HepG2 (cell line): ENCODE measurements at regions not wholly inside any gene's neighbourhood (a gene's known extent, or its start where the extent isn't known, plus 50 kb on each side); places are given as distances from the start of the nearest gene placed in this dataset.

Source experiments
- ATAC-seq: fragments of 200-7000 bp; cut with Tn5 transposase; 3 replicates; pipeline ENCODE4 v1.9.1; 2020; ENCODE audit warnings: mild to moderate bottlenecking, moderate library complexity
- BruUV-seq: library from RNA; stranded (reverse); fragments of 400-500 nt; replicated peaks from 2 replicates; lab custom pipeline; 2021; lab: Mats Ljungman, UMichigan
- CTCF ChIA-PET: fragments of 300-600 bp; formaldehyde crosslinking; extraction: SDS; loops from one replicate; lab custom pipeline; 2021; ENCODE audit warnings: low total read pairs, inconsistent platforms, low intra/inter-chr PET ratio; lab: Yijun Ruan, JAX
- POLR2A ChIA-PET: fragments of 350-600 bp; sonication (Branson Sonifier 250); formaldehyde crosslinking; loops from one replicate; lab custom pipeline; 2020; ENCODE audit warnings: antibody characterized with exemption, inconsistent platforms; lab: Yijun Ruan, JAX
- DNase-seq: peaks from one replicate; pipeline ENCODE4 v3.0.0-alpha.2; 2015; ENCODE audit warnings: low spot score
- FAIRE-seq: peaks from 3 replicates; lab custom pipeline; 2011; peaks lifted over from hg19 to GRCh38; lab: Jason Lieb, UNC
- H2AFZ ChIP-seq: one replicate; pipeline ENCODE4 v1.6.1; 2011; ENCODE audit warnings: low read length, inconsistent platforms
- H3K27ac ChIP-seq: fragments of 300-600 bp; 3 replicates; pipeline ENCODE4 v1.8.0; 2011; ENCODE audit warnings: mixed run types, mild to moderate bottlenecking, mixed read lengths, low read length, inconsistent platforms; ENCODE audit not compliant: insufficient read depth; ENCODE audit errors: extremely low read length
- H3K27me3 ChIP-seq, 2 experiments: fragments of 200-600 bp in 1 of 2; 2 replicates in 1 of 2; 3 replicates in 1 of 2; pipeline versions ENCODE4 v1.6.0 to v1.8.0; 2011; ENCODE audit warnings: low read length in 2 of 2, mild to moderate bottlenecking in 2 of 2, moderate library complexity in 2 of 2, inconsistent platforms in 1 of 2; ENCODE audit not compliant: insufficient read depth in 2 of 2, control insufficient read depth in 1 of 2
- H3K36me3 ChIP-seq, 2 experiments: fragments of 200-600 bp in 1 of 2; replicated peaks in 1 of 2; 2 replicates in 1 of 2; 3 replicates in 1 of 2; pipeline versions ENCODE4 v1.5.1 to v1.8.0; 2011; ENCODE audit warnings: low read length in 2 of 2, inconsistent platforms in 1 of 2; ENCODE audit not compliant: insufficient read depth in 2 of 2, control insufficient read depth in 1 of 2
- H3K4me1 ChIP-seq: 2 replicates; pipeline ENCODE4 v1.5.1; 2012; ENCODE audit warnings: low read length, inconsistent platforms; ENCODE audit not compliant: insufficient read depth
- H3K4me2 ChIP-seq: 2 replicates; pipeline ENCODE4 v1.6.0; 2011; ENCODE audit warnings: low read depth, low read length, inconsistent platforms
- H3K4me3 ChIP-seq, 3 experiments: fragments of 200-600 bp in 1 of 3; sonication (generic), shearing (Covaris generic) in 1 of 3; replicated peaks in 1 of 3; 2 replicates each; pipeline ENCODE4 v1.5.1; 2011 to 2016; ENCODE audit warnings: low read length in 3 of 3, inconsistent platforms in 2 of 3, low read depth in 2 of 3, mild to moderate bottlenecking in 2 of 3, control low read depth in 1 of 3, mixed read lengths in 1 of 3; ENCODE audit not compliant: insufficient read depth in 1 of 3
- H3K79me2 ChIP-seq: one replicate; pipeline ENCODE4 v1.6.1; 2011; ENCODE audit warnings: low read length, inconsistent platforms; ENCODE audit not compliant: insufficient read depth
- H3K9ac ChIP-seq: 2 replicates; pipeline ENCODE4 v1.6.0; 2011; ENCODE audit warnings: mild to moderate bottlenecking, low read depth, low read length, inconsistent platforms; ENCODE audit not compliant: insufficient read depth
- H3K9me3 ChIP-seq: 2 replicates; pipeline ENCODE4 v1.5.1; 2012; ENCODE audit warnings: mild to moderate bottlenecking, low read length
- H4K20me1 ChIP-seq: 2 replicates; pipeline ENCODE4 v1.6.0; 2011; ENCODE audit warnings: inconsistent platforms, mild to moderate bottlenecking, low read length, moderate library complexity; ENCODE audit not compliant: insufficient read depth
- GABPA ChIP-seq, 2 experiments: IDR thresholded peaks; 2 replicates each; pipeline ENCODE4 v1.6.1; 2011 to 2016; ENCODE audit warnings: low read depth in 2 of 2, low read length in 1 of 2, missing biosample characterization in 1 of 2, missing genetic modification characterization in 1 of 2
- MBD4 ChIP-seq: IDR thresholded peaks from 2 replicates; pipeline ENCODE4 v1.6.1; 2012; ENCODE audit warnings: low read length, inconsistent platforms, borderline replicate concordance
- POLR2AphosphoS2 ChIP-seq: IDR thresholded peaks from 2 replicates; pipeline ENCODE4 v1.6.1; 2011; ENCODE audit warnings: low read depth, low read length, improper control_type of control experiment
- PTBP1 ChIP-seq: fragments of 200-400 bp; formaldehyde crosslinking; IDR thresholded peaks from 2 replicates; pipeline ENCODE4 v1.6.1; 2018; ENCODE audit warnings: low read length, low read depth; ENCODE audit not compliant: poor library complexity, severe bottlenecking
- SMAD3 ChIP-seq: sonication (generic); formaldehyde crosslinking; IDR thresholded peaks from 2 replicates; pipeline ENCODE4 v1.4.0; 2020; ENCODE audit warnings: missing genetic modification reagents
- SRF ChIP-seq: IDR thresholded peaks from 2 replicates; pipeline ENCODE4 v1.6.1; 2011; ENCODE audit warnings: mild to moderate bottlenecking, low read depth, low read length, moderate library complexity
- THYN1 ChIP-seq: sonication (generic); formaldehyde crosslinking; IDR thresholded peaks from 2 replicates; pipeline ENCODE4 v1.8.1; 2023; ENCODE audit warnings: low read depth, mild to moderate bottlenecking, moderate library complexity, missing genetic modification reagents, borderline replicate concordance
- U2AF2 ChIP-seq: fragments of 200-400 bp; formaldehyde crosslinking; IDR thresholded peaks from 2 replicates; pipeline ENCODE4 v1.6.1; 2017; ENCODE audit warnings: low read depth, mild to moderate bottlenecking, low read length
- ZNF260 ChIP-seq: sonication (generic); formaldehyde crosslinking; IDR thresholded peaks from 2 replicates; pipeline ENCODE4 v1.4.0; 2020; ENCODE audit warnings: missing genetic modification reagents, low read depth, mild to moderate bottlenecking, borderline replicate concordance
- ZNF44 ChIP-seq: sonication (generic); formaldehyde crosslinking; IDR thresholded peaks from 2 replicates; pipeline ENCODE4 v1.5.1; 2020; ENCODE audit warnings: mild to moderate bottlenecking, missing genetic modification reagents
- ZNF703 ChIP-seq: sonication (generic); formaldehyde crosslinking; IDR thresholded peaks from 2 replicates; pipeline ENCODE4 v1.5.1; 2020; ENCODE audit warnings: missing genetic modification reagents, mild to moderate bottlenecking, moderate library complexity, borderline replicate concordance
- WGBS: methylation state at CpG from one replicate; pipeline ENCODE4 v1.1.6; 2017; ENCODE audit warnings: low lambda C conversion rate; 5-methylcytosine and 5-hydroxymethylcytosine counted together
- in situ Hi-C: cut with HindIII; loops from 2 replicates; pipeline ENCODE4 v1.10.0; 2017; ENCODE audit warnings: low pct_unique_long_range_greater_than_20kb; ENCODE audit not compliant: extremely low pct_ligation_motif_present
- intact Hi-C: fragments of 100-400 bp; cut with micrococcal nuclease; formaldehyde crosslinking; loops from one replicate; pipeline ENCODE4 v1.10.0; 2022; ENCODE audit not compliant: unreplicated experiment
- TF ChIP-seq, protein P1 (sequence below): sonication (generic); formaldehyde crosslinking; IDR thresholded peaks from 2 replicates; pipeline ENCODE4 v1.4.0; 2020; ENCODE audit warnings: missing genetic modification reagents; ENCODE audit errors: not compliant biosample characterization
- TF ChIP-seq, protein P2 (sequence below): sonication (generic); formaldehyde crosslinking; IDR thresholded peaks from 2 replicates; pipeline ENCODE4 v1.4.0; 2020; ENCODE audit warnings: missing genetic modification reagents
- TF ChIP-seq, protein P3 (sequence below): conservative IDR thresholded peaks from 2 replicates; pipeline ENCODE4 v1.6.1; 2018; ENCODE audit warnings: missing genetic modification reagents

DNA sequence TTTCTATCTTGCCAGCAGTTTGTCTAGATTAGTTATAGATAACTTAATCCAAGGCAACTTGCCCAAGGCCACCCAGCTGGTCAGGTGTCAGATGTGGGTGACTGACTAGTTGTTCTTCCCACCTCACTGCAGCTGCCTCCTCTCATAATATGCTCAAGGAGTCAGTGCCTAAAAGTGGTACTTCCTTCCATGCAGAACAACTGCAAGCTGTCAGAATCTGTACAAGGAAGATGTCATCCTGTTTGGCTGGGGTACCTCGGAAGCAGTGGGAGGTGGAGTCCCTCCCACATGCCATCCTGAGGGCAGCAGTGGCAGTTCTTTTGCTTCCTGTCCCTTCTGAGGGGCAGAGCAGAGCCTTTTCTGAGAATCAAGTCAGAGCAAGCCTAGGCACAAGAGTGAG, 193.2 kb upstream of the RFC3 start:
- Histone ChIP-seq H3K9ac (no peak overlapping the region), H3K79me2 (peaks cover 2% of the 10 kb centered on the region), H3K27me3 (no peaks in the 10 kb centered on the region), H4K20me1 (no peaks in the 10 kb centered on the region), H3K4me3 (no peak overlapping the region), H2AFZ (no peak overlapping the region), H3K9me3 (no peaks in the 10 kb centered on the region), H3K4me2 (no peak overlapping the region), H3K36me3 (no peaks in the 10 kb centered on the region), H3K4me1 (peaks cover 11% of the 10 kb centered on the region), H3K27ac (no peak overlapping the region)
- no CpG with 5 or more reads among the region's 1 CpG for WGBS
- in situ Hi-C loops: no loop called here
- intact Hi-C loops: no loop called here
- ATAC-seq (no peak), DNase-seq (no peak), FAIRE-seq (no peak)
- ChIA-PET CTCF (no interaction called here), POLR2A (interaction anchor here (1.5 kb wide), 1 partner anchor 14 kb away, joined by 5 read pairs; no protein-coding TSS in a partner anchor)
- BruUV-seq: no TSS peak
- TF ChIP-seq ZNF44 (no peak), ZNF260 (CRISPR knock-in tag) (no peak), THYN1 (CRISPR knock-in tag) (no peak), GABPA (IDR thresholded peaks at IDR 0.05; ENCODE audit: low read depth, low read length) (no peak), GABPA (CRISPR knock-in tag; IDR thresholded peaks at IDR 0.05; ENCODE audit: low read depth) (no peak), SRF (no peak), SMAD3 (CRISPR knock-in tag) (no peak), U2AF2 (no peak)

DNA sequence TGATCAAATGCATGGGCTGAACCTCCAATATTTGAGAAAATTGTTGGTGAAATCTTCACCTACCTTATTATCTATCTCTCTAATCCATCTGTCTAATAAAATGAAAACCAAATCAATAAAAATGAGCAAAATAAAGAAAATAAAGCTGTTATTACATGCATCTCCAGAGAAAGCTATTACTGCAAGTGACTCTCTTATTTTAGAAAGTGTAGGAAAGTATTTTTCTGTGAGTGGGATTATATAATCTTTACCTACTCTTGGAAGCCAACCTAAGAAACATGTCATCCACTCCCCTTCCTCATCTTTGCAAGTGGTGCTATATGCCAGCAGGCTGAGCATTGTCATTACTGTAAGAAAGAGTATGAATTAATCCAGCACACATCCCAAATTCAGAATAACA, 191.5 kb upstream of the RFC3 start:
- no TSS peak for BruUV-seq
- intact Hi-C loops (no loop called here), in situ Hi-C loops (no loop called here)
- H2AFZ ChIP-seq: no peak overlapping the region
- DNase-seq (no peak), FAIRE-seq (no peak), ATAC-seq (no peak)
- no peaks in the 10 kb centered on the region for H4K20me1 ChIP-seq
- peaks cover 11% of the 10 kb centered on the region for H3K4me1 ChIP-seq
- H3K9ac ChIP-seq: no peak overlapping the region
- no peak overlapping the region for H3K27ac ChIP-seq
- ChIA-PET CTCF (no interaction called here), POLR2A (no interaction called here)
- H3K36me3 ChIP-seq: no peaks in the 10 kb centered on the region
- H3K79me2 ChIP-seq: no peaks in the 10 kb centered on the region
- no peak overlapping the region for H3K4me2 ChIP-seq
- H3K4me3 ChIP-seq: no peak overlapping the region
- H3K9me3 ChIP-seq: no peaks in the 10 kb centered on the region
- H3K27me3 ChIP-seq: no peaks in the 10 kb centered on the region
- TF ChIP-seq, protein P1, sequence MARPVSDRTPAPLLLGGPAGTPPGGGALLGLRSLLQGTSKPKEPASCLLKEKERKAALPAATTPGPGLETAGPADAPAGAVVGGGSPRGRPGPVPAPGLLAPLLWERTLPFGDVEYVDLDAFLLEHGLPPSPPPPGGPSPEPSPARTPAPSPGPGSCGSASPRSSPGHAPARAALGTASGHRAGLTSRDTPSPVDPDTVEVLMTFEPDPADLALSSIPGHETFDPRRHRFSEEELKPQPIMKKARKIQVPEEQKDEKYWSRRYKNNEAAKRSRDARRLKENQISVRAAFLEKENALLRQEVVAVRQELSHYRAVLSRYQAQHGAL: no peak
- TF ChIP-seq POLR2AphosphoS2 (no peak), ZNF703 (no peak), MBD4 (no peak), PTBP1 (no peak)
- TF ChIP-seq, protein P2, sequence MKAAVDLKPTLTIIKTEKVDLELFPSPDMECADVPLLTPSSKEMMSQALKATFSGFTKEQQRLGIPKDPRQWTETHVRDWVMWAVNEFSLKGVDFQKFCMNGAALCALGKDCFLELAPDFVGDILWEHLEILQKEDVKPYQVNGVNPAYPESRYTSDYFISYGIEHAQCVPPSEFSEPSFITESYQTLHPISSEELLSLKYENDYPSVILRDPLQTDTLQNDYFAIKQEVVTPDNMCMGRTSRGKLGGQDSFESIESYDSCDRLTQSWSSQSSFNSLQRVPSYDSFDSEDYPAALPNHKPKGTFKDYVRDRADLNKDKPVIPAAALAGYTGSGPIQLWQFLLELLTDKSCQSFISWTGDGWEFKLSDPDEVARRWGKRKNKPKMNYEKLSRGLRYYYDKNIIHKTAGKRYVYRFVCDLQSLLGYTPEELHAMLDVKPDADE (CRISPR knock-in tag): no peak
- TF ChIP-seq, protein P3, sequence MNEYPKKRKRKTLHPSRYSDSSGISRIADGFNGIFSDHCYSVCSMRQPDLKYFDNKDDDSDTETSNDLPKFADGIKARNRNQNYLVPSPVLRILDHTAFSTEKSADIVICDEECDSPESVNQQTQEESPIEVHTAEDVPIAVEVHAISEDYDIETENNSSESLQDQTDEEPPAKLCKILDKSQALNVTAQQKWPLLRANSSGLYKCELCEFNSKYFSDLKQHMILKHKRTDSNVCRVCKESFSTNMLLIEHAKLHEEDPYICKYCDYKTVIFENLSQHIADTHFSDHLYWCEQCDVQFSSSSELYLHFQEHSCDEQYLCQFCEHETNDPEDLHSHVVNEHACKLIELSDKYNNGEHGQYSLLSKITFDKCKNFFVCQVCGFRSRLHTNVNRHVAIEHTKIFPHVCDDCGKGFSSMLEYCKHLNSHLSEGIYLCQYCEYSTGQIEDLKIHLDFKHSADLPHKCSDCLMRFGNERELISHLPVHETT (CRISPR knock-in tag): no peak
